ENCODE measurements at regions not wholly inside any gene's neighbourhood (a gene's known extent, or its start where the extent isn't known, plus 50 kb on each side); places are given as distances from the start of the nearest gene placed in this dataset.

- DNase-seq = no peak
Observed at GRCh38 chr3:163953526-163953925, 1124.8 kb downstream of the SI start.

- no peak for DNase-seq
Observed at GRCh38 chr3:163952499-163952898, 1125.8 kb downstream of the SI start.

- DNase-seq = no peak
Observed at GRCh38 chr3:163951397-163951987, 1126.8 kb downstream of the SI start.

GRCh38 chr3:163946785-163947184, 1131.5 kb downstream of the SI start:
- DNase-seq = no peak

- DNase-seq = no peak
Observed at GRCh38 chr3:163943664-163944063, 1134.6 kb downstream of the SI start.

- no peak for DNase-seq
Observed at GRCh38 chr3:163939926-163940325, 1138.4 kb downstream of the SI start.

- DNase-seq = no peak
Observed at GRCh38 chr3:163936543-163936942, 1141.8 kb downstream of the SI start.

GRCh38 chr3:163935411-163935810, 1142.9 kb downstream of the SI start:
- no peak for DNase-seq

- DNase-seq = no peak
Observed at GRCh38 chr3:163929069-163929652, 1149.1 kb downstream of the SI start.

- DNase-seq = no peak
Observed at GRCh38 chr3:163927521-163927920, 1150.8 kb downstream of the SI start.

- no peak for DNase-seq
Observed at GRCh38 chr3:163924600-163924999, 1153.7 kb downstream of the SI start.

- DNase-seq = no peak
Observed at GRCh38 chr3:163919154-163919553, 1159.1 kb downstream of the SI start.

- DNase-seq = no peak
Observed at GRCh38 chr3:163916596-163917560, 1161.4 kb downstream of the SI start.

- no peak for DNase-seq
Observed at GRCh38 chr3:163915280-163915679, 1163.0 kb downstream of the SI start.

GRCh38 chr3:163914567-163914966, 1163.7 kb downstream of the SI start:
- DNase-seq = no peak

GRCh38 chr3:163891771-163892170, 1186.5 kb downstream of the SI start:
- DNase-seq = no peak

GRCh38 chr3:163890661-163891060, 1187.6 kb downstream of the SI start:
- DNase-seq = no peak

- DNase-seq = no peak
Observed at GRCh38 chr3:163879172-163879571, 1199.1 kb downstream of the SI start.

GRCh38 chr3:163878396-163878795, 1199.9 kb downstream of the SI start:
- no peak for DNase-seq

GRCh38 chr3:163877805-163878204, 1200.5 kb downstream of the SI start:
- no peak for DNase-seq

GRCh38 chr3:163863146-163863545, 1215.2 kb downstream of the SI start:
- DNase-seq = no peak

GRCh38 chr3:163852233-163852632, 1226.1 kb downstream of the SI start:
- DNase-seq = no peak

GRCh38 chr3:163838769-163839168, 1239.5 kb downstream of the SI start:
- no peak for DNase-seq
